CD14-positive monocyte (primary cell): ENCODE measurements at regions not wholly inside any gene's neighbourhood (a gene's known extent, or its start where the extent isn't known, plus 50 kb on each side); places are given as distances from the start of the nearest gene placed in this dataset.

ENCODE experiments used
- DNase-seq, 3 donors: peaks; one replicate each; pipeline ENCODE4 v3.0.0-alpha.2; 2011 to 2022
- H2AFZ ChIP-seq: 2 replicates; pipeline ENCODE4 v1.6.0; 2012; ENCODE audit warnings: mild to moderate bottlenecking, low read depth, low read length, inconsistent platforms; ENCODE audit not compliant: insufficient read depth, poor library complexity, severe bottlenecking
- H3K27ac ChIP-seq, 2 donors: 1 replicate in 1 of 2; 2 replicates in 1 of 2; pipeline ENCODE4 v1.5.1; 2012 to 2013; ENCODE audit warnings: low read length in 2 of 2, control low read depth in 1 of 2, inconsistent platforms in 1 of 2, low read depth in 1 of 2, mild to moderate bottlenecking in 1 of 2
- H3K27me3 ChIP-seq, 2 donors: one replicate each; pipeline versions ENCODE4 v1.6.0 to v1.6.1; 2011 to 2013; ENCODE audit warnings: low read length in 2 of 2; ENCODE audit not compliant: control insufficient read depth in 2 of 2, insufficient read depth in 2 of 2
- H3K36me3 ChIP-seq, 2 donors: replicated peaks in 1 of 2; 1 replicate in 1 of 2; 2 replicates in 1 of 2; pipeline versions ENCODE4 v1.5.1 to v1.6.1; 2012 to 2013; ENCODE audit warnings: low read length in 2 of 2, control low read depth in 1 of 2, inconsistent platforms in 1 of 2, mild to moderate bottlenecking in 1 of 2; ENCODE audit not compliant: insufficient read depth in 2 of 2, control insufficient read depth in 1 of 2
- H3K4me1 ChIP-seq, 2 donors: 1 replicate in 1 of 2; 2 replicates in 1 of 2; pipeline versions ENCODE4 v1.5.1 to v1.6.1; 2012 to 2013; ENCODE audit warnings: low read length in 2 of 2, control low read depth in 1 of 2, inconsistent platforms in 1 of 2, mild to moderate bottlenecking in 1 of 2, moderate library complexity in 1 of 2; ENCODE audit not compliant: insufficient read depth in 2 of 2, control insufficient read depth in 1 of 2
- H3K4me2 ChIP-seq: replicated peaks from 2 replicates; pipeline ENCODE3; 2012; ENCODE audit warnings: low read length, moderate library complexity, mild to moderate bottlenecking; ENCODE audit not compliant: poor library complexity, severe bottlenecking; ENCODE audit errors: extremely low read depth
- H3K4me3 ChIP-seq, 3 experiments: fragments of 200-600 bp in 1 of 3; sonication (generic) in 1 of 3; replicated peaks in 1 of 3; 1 replicate in 2 of 3; 2 replicates in 1 of 3; pipeline ENCODE4 v1.5.1; 2011 to 2013; ENCODE audit warnings: low read length in 3 of 3, mild to moderate bottlenecking in 3 of 3, control low read depth in 2 of 3, low read depth in 2 of 3, inconsistent platforms in 1 of 3, moderate library complexity in 1 of 3
- H3K79me2 ChIP-seq: 2 replicates; pipeline ENCODE4 v1.6.0; 2012; ENCODE audit warnings: mild to moderate bottlenecking, control low read depth, inconsistent platforms, low read length, moderate library complexity; ENCODE audit not compliant: insufficient read depth
- H3K9ac ChIP-seq: 2 replicates; pipeline ENCODE4 v1.6.0; 2017; ENCODE audit warnings: low read length, mild to moderate bottlenecking; ENCODE audit not compliant: insufficient read depth, poor library complexity, severe bottlenecking
- H3K9me3 ChIP-seq, 2 donors: replicated peaks in 1 of 2; 1 replicate in 1 of 2; 2 replicates in 1 of 2; pipeline versions ENCODE4 v1.5.1 to v1.6.1; 2012 to 2013; ENCODE audit warnings: low read length in 2 of 2, control low read depth in 1 of 2; ENCODE audit not compliant: control insufficient read depth in 1 of 2, insufficient read depth in 1 of 2
- H4K20me1 ChIP-seq: 2 replicates; pipeline ENCODE4 v1.6.0; 2012; ENCODE audit warnings: mild to moderate bottlenecking, low read length, control low read depth, moderate library complexity; ENCODE audit not compliant: insufficient read depth
- H3K27ac Mint-ChIP-seq, 7 donors: one replicate each; pipeline ENCODE4 v1.8.0; 2020; ENCODE audit warnings: mild to moderate bottlenecking in 7 of 7, mixed read lengths in 7 of 7, moderate library complexity in 6 of 7, inconsistent platforms in 2 of 7
- H3K27me3 Mint-ChIP-seq, 3 donors: one replicate each; pipeline ENCODE4 v1.8.0; 2021 to 2022; ENCODE audit warnings: low read depth in 3 of 3, mild to moderate bottlenecking in 3 of 3, mixed read lengths in 3 of 3, moderate library complexity in 3 of 3, inconsistent platforms in 1 of 3
- H3K36me3 Mint-ChIP-seq, 2 donors: one replicate each; pipeline ENCODE4 v1.8.0; 2020; ENCODE audit warnings: mixed read lengths in 2 of 2, inconsistent platforms in 1 of 2, mild to moderate bottlenecking in 1 of 2
- H3K4me1 Mint-ChIP-seq: one replicate; pipeline ENCODE4 v1.8.0; 2020; ENCODE audit warnings: mild to moderate bottlenecking, mixed read lengths
- H3K4me3 Mint-ChIP-seq, 2 donors: one replicate each; pipeline ENCODE4 v1.8.0; 2020; ENCODE audit warnings: mild to moderate bottlenecking in 2 of 2, mixed read lengths in 2 of 2, moderate library complexity in 1 of 2
- H3K9me3 Mint-ChIP-seq, 7 donors: one replicate each; pipeline ENCODE4 v1.8.0; 2020 to 2022; ENCODE audit warnings: mixed read lengths in 7 of 7, mild to moderate bottlenecking in 6 of 7, moderate library complexity in 6 of 7, inconsistent platforms in 2 of 7
- CTCF ChIP-seq: fragments of 200-600 bp; IDR thresholded peaks from one replicate; pipeline ENCODE4 v1.8.0; 2022; ENCODE audit warnings: antibody characterized with exemption, mild to moderate bottlenecking
- whole genome bisulfite sequencing: methylation state at CpG from one replicate; pipeline ENCODE4 v1.1.5; 2013; ENCODE audit warnings: missing lambda C conversion rate; ENCODE audit not compliant: insufficient coverage; 5-methylcytosine and 5-hydroxymethylcytosine counted together
- intact Hi-C, 2 donors: fragments of 100-400 bp; cut with micrococcal nuclease; formaldehyde crosslinking; loops; one replicate each; pipeline versions ENCODE4 v1.15.0 to v1.15.1; 2023

GRCh38 chr14:87285506-87285905, 707.5 kb downstream of the GALC start:
- Mint-ChIP-seq H3K9me3 (peaks cover 0 to 16% (median 8%) of the 10 kb centered on the region in 7 donors), H3K4me1 (no peaks in the 10 kb centered on the region), H3K4me3 (no peak overlapping the region), H3K27me3 (no peaks in the 10 kb centered on the region), H3K27ac (no peak overlapping the region), H3K36me3 (no peaks in the 10 kb centered on the region)
- no peak for DNase-seq
- Histone ChIP-seq H3K27ac (no peak overlapping the region), H2AFZ (no peak overlapping the region), H4K20me1 (no peaks in the 10 kb centered on the region), H3K4me1 (no peaks in the 10 kb centered on the region), H3K36me3 (no peaks in the 10 kb centered on the region), H3K9me3 (peaks cover 9 to 10% of the 10 kb centered on the region in 2 donors), H3K27me3 (no peaks in the 10 kb centered on the region), H3K79me2 (no peaks in the 10 kb centered on the region), H3K9ac (no peak overlapping the region), H3K4me2 (no peak overlapping the region), H3K4me3 (no peak overlapping the region)
- no peak for TF ChIP-seq CTCF
- intact Hi-C loops, result no loop called here
- WGBS, result 80% methylated on average over 2 of the region's 2 CpGs

- Histone ChIP-seq H2AFZ (no peak overlapping the region), H3K9ac (no peak overlapping the region), H4K20me1 (no peaks in the 10 kb centered on the region), H3K27me3 (no peaks in the 10 kb centered on the region), H3K4me2 (no peak overlapping the region), H3K4me1 (no peaks in the 10 kb centered on the region), H3K9me3 (peaks cover 0 to 6% of the 10 kb centered on the region in 2 donors), H3K79me2 (no peaks in the 10 kb centered on the region), H3K36me3 (no peaks in the 10 kb centered on the region), H3K4me3 (no peak overlapping the region), H3K27ac (no peak overlapping the region)
- Mint-ChIP-seq H3K9me3 (peaks cover 0 to 17% (median 7%) of the 10 kb centered on the region in 7 donors), H3K27ac (no peak overlapping the region), H3K4me1 (no peaks in the 10 kb centered on the region), H3K4me3 (no peak overlapping the region), H3K36me3 (no peaks in the 10 kb centered on the region), H3K27me3 (no peaks in the 10 kb centered on the region)
- no peak for TF ChIP-seq CTCF
- intact Hi-C loops, result no loop called here
- WGBS, result no CpG with 5 or more reads among the region's 5 CpGs
- DNase-seq, result no peak
Measured at GRCh38 chr14:87283547-87283946, 709.4 kb downstream of the GALC start.
